OCI-LY7 (cell line): ENCODE measurements at regions not wholly inside any gene's neighbourhood (a gene's known extent, or its start where the extent isn't known, plus 50 kb on each side); places are given as distances from the start of the nearest gene placed in this dataset.

Source experiments
- CTCF ChIP-seq: fragments of 200-600 bp; sonication (generic); conservative IDR thresholded peaks from 2 replicates; pipeline ENCODE4 v1.5.1; 2014; ENCODE audit warnings: mild to moderate bottlenecking, antibody characterized with exemption, low read length, moderate library complexity, mixed read lengths
- EZH2phosphoT487 ChIP-seq: fragments of 200-600 bp; sonication (generic); IDR thresholded peaks from 2 replicates; pipeline ENCODE4 v1.6.1; 2018; ENCODE audit warnings: low read depth, borderline replicate concordance, mild to moderate bottlenecking, mixed run types, antibody characterized with exemption, low read length, moderate library complexity, mixed read lengths

GRCh38 chr16:85324488-85324887, 212.2 kb upstream of the CIBAR2 start:
- TF ChIP-seq CTCF (no peak), EZH2phosphoT487 (no peak)
